HEK293 (cell line): ENCODE measurements at regions not wholly inside any gene's neighbourhood (a gene's known extent, or its start where the extent isn't known, plus 50 kb on each side); places are given as distances from the start of the nearest gene placed in this dataset.

Experiments used
- CTCF ChIA-PET: fragments of 350-600 bp; formaldehyde crosslinking; extraction: SDS; loops from one replicate; lab custom pipeline; 2021; ENCODE audit warnings: antibody characterized with exemption; lab: Yijun Ruan, JAX
- POLR2A ChIA-PET: fragments of 300-600 bp; formaldehyde crosslinking; extraction: SDS; loops from one replicate; lab custom pipeline; 2020; ENCODE audit warnings: antibody characterized with exemption, inconsistent platforms; lab: Yijun Ruan, JAX
- H3K27ac ChIP-seq: fragments of 200-500 bp; sonication (Bioruptor generic); 2 replicates; pipeline ENCODE4 v1.5.1; 2014; ENCODE audit warnings: low read depth, low read length, control low read depth, inconsistent platforms; ENCODE audit errors: extremely low read depth
- H3K36me3 ChIP-seq, 2 experiments: fragments of 200-500 bp in 1 of 2; sonication (Bioruptor generic) in 1 of 2; 1 replicate in 1 of 2; 2 replicates in 1 of 2; pipeline ENCODE4 v1.5.1; 2014 to 2017; ENCODE audit warnings: inconsistent platforms in 2 of 2, low read length in 2 of 2; ENCODE audit not compliant: control insufficient read depth in 2 of 2, insufficient read depth in 1 of 2
- H3K4me1 ChIP-seq: fragments of 200-500 bp; sonication (Bioruptor generic); 2 replicates; pipeline ENCODE4 v1.5.1; 2014; ENCODE audit warnings: mild to moderate bottlenecking, low read length, inconsistent platforms; ENCODE audit not compliant: control insufficient read depth, insufficient read depth
- H3K4me3 ChIP-seq: 2 replicates; pipeline ENCODE4 v1.5.1; 2011; ENCODE audit warnings: low read depth, mild to moderate bottlenecking, control low read depth, low read length, moderate library complexity
- H3K9me3 ChIP-seq: fragments of 200-500 bp; sonication (Bioruptor generic); 2 replicates; pipeline ENCODE4 v1.5.1; 2014; ENCODE audit warnings: low read depth, low read length, inconsistent platforms; ENCODE audit not compliant: control insufficient read depth, insufficient read depth
- BCL11B ChIP-seq: fragments of 450-650 bp; formaldehyde crosslinking; IDR thresholded peaks from 2 replicates; pipeline ENCODE4 v1.5.1; 2016; ENCODE audit warnings: low read depth, missing biosample characterization, missing genetic modification characterization
- CTCF ChIP-seq: fragments of 450-650 bp; formaldehyde crosslinking; IDR thresholded peaks from 2 replicates; pipeline ENCODE4 v1.5.1; 2016; ENCODE audit warnings: missing biosample characterization, missing genetic modification characterization
- GLIS2 ChIP-seq: fragments of 450-650 bp; formaldehyde crosslinking; IDR thresholded peaks from 2 replicates; pipeline ENCODE4 v1.5.1; 2016; ENCODE audit warnings: missing biosample characterization, missing genetic modification characterization
- HOXA7 ChIP-seq: sonication (generic); formaldehyde crosslinking; IDR thresholded peaks from 2 replicates; pipeline ENCODE4 v1.8.1; 2022; ENCODE audit warnings: missing genetic modification reagents, borderline replicate concordance
- TCF7L2 ChIP-seq: IDR thresholded peaks from 2 replicates; pipeline ENCODE4 v1.6.1; 2011; ENCODE audit warnings: low read depth, mild to moderate bottlenecking, inconsistent platforms, low read length, moderate library complexity, borderline replicate concordance
- YY2 ChIP-seq: fragments of 450-650 bp; formaldehyde crosslinking; IDR thresholded peaks from 2 replicates; pipeline ENCODE4 v1.5.1; 2016; ENCODE audit warnings: missing biosample characterization, missing genetic modification characterization
- ZBTB48 ChIP-seq: fragments of 450-650 bp; formaldehyde crosslinking; IDR thresholded peaks from 2 replicates; pipeline ENCODE4 v1.5.1; 2016; ENCODE audit warnings: missing biosample characterization, missing genetic modification characterization
- ZEB2 ChIP-seq: fragments of 450-650 bp; formaldehyde crosslinking; IDR thresholded peaks from 2 replicates; pipeline ENCODE4 v1.5.1; 2016; ENCODE audit warnings: missing biosample characterization, missing genetic modification characterization
- ZFP37 ChIP-seq: fragments of 450-650 bp; formaldehyde crosslinking; IDR thresholded peaks from 2 replicates; pipeline ENCODE4 v1.5.1; 2016; ENCODE audit warnings: missing biosample characterization, missing genetic modification characterization
- ZNF132 ChIP-seq: fragments of 450-650 bp; formaldehyde crosslinking; IDR thresholded peaks from 2 replicates; pipeline ENCODE4 v1.5.1; 2017; ENCODE audit warnings: missing biosample characterization, missing genetic modification characterization, borderline replicate concordance
- ZNF155 ChIP-seq: fragments of 450-650 bp; formaldehyde crosslinking; IDR thresholded peaks from 2 replicates; pipeline ENCODE4 v1.5.1; 2016; ENCODE audit warnings: missing biosample characterization, missing genetic modification characterization
- ZNF248 ChIP-seq: fragments of 450-650 bp; formaldehyde crosslinking; IDR thresholded peaks from 2 replicates; pipeline ENCODE4 v1.5.1; 2017; ENCODE audit warnings: missing biosample characterization, missing genetic modification characterization
- ZNF280D ChIP-seq: fragments of 450-650 bp; formaldehyde crosslinking; IDR thresholded peaks from 2 replicates; pipeline ENCODE4 v1.5.1; 2016; ENCODE audit warnings: missing biosample characterization, missing genetic modification characterization
- ZNF354C ChIP-seq: fragments of 450-650 bp; formaldehyde crosslinking; IDR thresholded peaks from 2 replicates; pipeline ENCODE4 v1.5.1; 2016; ENCODE audit warnings: missing biosample characterization, missing genetic modification characterization, low read depth, borderline replicate concordance
- ZNF521 ChIP-seq: fragments of 450-650 bp; formaldehyde crosslinking; IDR thresholded peaks from 2 replicates; pipeline ENCODE4 v1.5.1; 2017; ENCODE audit warnings: missing biosample characterization, mild to moderate bottlenecking, missing genetic modification characterization
- ZNF555 ChIP-seq: fragments of 450-650 bp; formaldehyde crosslinking; conservative IDR thresholded peaks from 2 replicates; pipeline ENCODE4 v1.5.1; 2017; ENCODE audit warnings: missing biosample characterization, mild to moderate bottlenecking, missing genetic modification characterization, inconsistent platforms
- ZNF561 ChIP-seq: fragments of 450-650 bp; IDR thresholded peaks from 2 replicates; pipeline ENCODE4 v1.5.1; 2018; ENCODE audit warnings: missing biosample characterization, missing genetic modification characterization, borderline replicate concordance
- ZNF621 ChIP-seq: fragments of 450-650 bp; formaldehyde crosslinking; IDR thresholded peaks from 2 replicates; pipeline ENCODE4 v1.5.1; 2017; ENCODE audit warnings: missing biosample characterization, missing genetic modification characterization
- ZNF639 ChIP-seq: fragments of 450-650 bp; formaldehyde crosslinking; IDR thresholded peaks from 2 replicates; pipeline ENCODE4 v1.5.1; 2016; ENCODE audit warnings: missing biosample characterization, missing genetic modification characterization
- ZNF664 ChIP-seq: fragments of 450-650 bp; formaldehyde crosslinking; IDR thresholded peaks from 2 replicates; pipeline ENCODE4 v1.5.1; 2016; ENCODE audit warnings: missing biosample characterization, missing genetic modification characterization
- ZNF777 ChIP-seq: fragments of 450-650 bp; formaldehyde crosslinking; IDR thresholded peaks from 2 replicates; pipeline ENCODE4 v1.5.1; 2017; ENCODE audit warnings: missing biosample characterization, missing genetic modification characterization, borderline replicate concordance
- TF ChIP-seq, protein P1 (sequence below): fragments of 450-650 bp; formaldehyde crosslinking; IDR thresholded peaks from 2 replicates; pipeline ENCODE4; 2016; ENCODE audit warnings: missing biosample characterization, missing genetic modification characterization

DNA sequence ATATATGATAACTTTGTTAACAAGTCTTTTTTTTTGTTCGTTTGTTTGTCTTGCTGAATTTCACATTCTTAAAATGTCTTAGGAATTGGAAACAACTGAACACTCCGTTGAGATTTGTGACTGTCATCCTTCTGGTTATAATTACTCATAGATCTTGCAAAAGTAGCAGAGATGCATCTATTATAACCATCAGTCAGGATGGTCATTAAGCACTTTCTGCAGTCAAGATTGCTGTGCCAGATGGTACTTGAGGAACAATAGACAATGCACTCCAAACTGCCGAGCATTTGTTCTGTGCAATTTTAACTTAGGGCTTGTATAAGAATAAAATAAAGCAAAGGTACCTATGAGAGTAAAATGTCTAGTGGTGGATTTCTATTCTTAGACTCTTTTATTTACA is 710.1 kb upstream of the KCND2 start:
- no peak for TF ChIP-seq ZNF354C
- TF ChIP-seq TCF7L2, result no peak
- no peak for TF ChIP-seq HOXA7 (CRISPR knock-in tag)
- TF ChIP-seq, protein P1, sequence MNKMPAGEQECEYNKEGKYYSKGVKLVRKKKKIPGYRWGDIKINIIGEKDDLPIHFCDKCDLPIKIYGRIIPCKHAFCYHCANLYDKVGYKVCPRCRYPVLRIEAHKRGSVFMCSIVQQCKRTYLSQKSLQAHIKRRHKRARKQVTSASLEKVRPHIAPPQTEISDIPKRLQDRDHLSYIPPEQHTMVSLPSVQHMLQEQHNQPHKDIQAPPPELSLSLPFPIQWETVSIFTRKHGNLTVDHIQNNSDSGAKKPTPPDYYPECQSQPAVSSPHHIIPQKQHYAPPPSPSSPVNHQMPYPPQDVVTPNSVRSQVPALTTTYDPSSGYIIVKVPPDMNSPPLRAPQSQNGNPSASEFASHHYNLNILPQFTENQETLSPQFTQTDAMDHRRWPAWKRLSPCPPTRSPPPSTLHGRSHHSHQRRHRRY (tag by site-specific recombination), result no peak
- CTCF ChIA-PET, result no interaction called here
- H3K4me1 ChIP-seq, result no peaks in the 10 kb centered on the region

GRCh38 chr7:119571666-119572065 is 701.3 kb upstream of the KCND2 start:
- H3K4me1 ChIP-seq, result no peaks in the 10 kb centered on the region
- H3K36me3 ChIP-seq, result no peaks in the 10 kb centered on the region
- TF ChIP-seq GLIS2, result no peak
- TF ChIP-seq ZNF132 (tag by site-specific recombination), result no peak
- no peak for TF ChIP-seq ZNF621 (tag by site-specific recombination)
- TF ChIP-seq ZNF280D, result no peak
- no peak for TF ChIP-seq ZEB2 (tag by site-specific recombination)
- TF ChIP-seq ZBTB48 (tag by site-specific recombination), result no peak
- no peak for TF ChIP-seq ZNF555 (tag by site-specific recombination)
- no peak for TF ChIP-seq YY2 (tag by site-specific recombination)
- no peak for TF ChIP-seq ZNF639
- TF ChIP-seq ZFP37 (tag by site-specific recombination), result no peak
- no peak for TF ChIP-seq ZNF155 (tag by site-specific recombination)
- TF ChIP-seq ZNF664 (tag by site-specific recombination), result no peak
- TF ChIP-seq ZNF561 (tag by site-specific recombination), result no peak
- TF ChIP-seq BCL11B, result no peak
- no peak for TF ChIP-seq ZNF777 (tag by site-specific recombination)
- no peak for TF ChIP-seq ZNF521
- TF ChIP-seq ZNF248 (tag by site-specific recombination), result no peak
- no peak for TF ChIP-seq CTCF (tag by site-specific recombination)
- no peaks in the 10 kb centered on the region for H3K9me3 ChIP-seq
- POLR2A ChIA-PET, result no interaction called here
- H3K27ac ChIP-seq, result no peak overlapping the region
- no peak overlapping the region for H3K4me3 ChIP-seq
- CTCF ChIA-PET, result no interaction called here

More for the DNA sequence above, 710.1 kb upstream of the KCND2 start:
- Histone ChIP-seq H3K9me3 (no peaks in the 10 kb centered on the region), H3K27ac (no peak overlapping the region), H3K36me3 (no peaks in the 10 kb centered on the region), H3K4me3 (no peak overlapping the region)
- POLR2A ChIA-PET, result no interaction called here
